Nephron progenitor cell (in vitro differentiated cells): ENCODE measurements at regions not wholly inside any gene's neighbourhood (a gene's known extent, or its start where the extent isn't known, plus 50 kb on each side); places are given as distances from the start of the nearest gene placed in this dataset.

ENCODE experiments used
- DNase-seq: peaks from one replicate; pipeline ENCODE4 v3.0.0; 2021
- H3K27ac Mint-ChIP-seq: 2 replicates; pipeline ENCODE4 v1.8.0; 2021; ENCODE audit warnings: mild to moderate bottlenecking, moderate library complexity, mixed read lengths
- H3K27me3 Mint-ChIP-seq: 2 replicates; pipeline ENCODE4 v1.8.0; 2021; ENCODE audit warnings: mild to moderate bottlenecking, low read depth, mixed read lengths; ENCODE audit not compliant: poor library complexity
- H3K36me3 Mint-ChIP-seq: 2 replicates; pipeline ENCODE4 v1.8.0; 2021; ENCODE audit warnings: low read depth, mixed read lengths
- H3K4me1 Mint-ChIP-seq: 2 replicates; pipeline ENCODE4 v1.8.0; 2021; ENCODE audit warnings: mixed read lengths
- H3K4me3 Mint-ChIP-seq: 2 replicates; pipeline ENCODE4 v1.8.0; 2021; ENCODE audit warnings: mild to moderate bottlenecking, moderate library complexity, mixed read lengths
- H3K9me3 Mint-ChIP-seq: 2 replicates; pipeline ENCODE4 v1.8.0; 2021; ENCODE audit warnings: mild to moderate bottlenecking, moderate library complexity, mixed read lengths
- CTCF ChIP-seq: fragments of 200-600 bp; sonication (generic); IDR thresholded peaks from 2 replicates; pipeline ENCODE4 v1.5.0; 2021; ENCODE audit warnings: antibody characterized with exemption

DNA sequence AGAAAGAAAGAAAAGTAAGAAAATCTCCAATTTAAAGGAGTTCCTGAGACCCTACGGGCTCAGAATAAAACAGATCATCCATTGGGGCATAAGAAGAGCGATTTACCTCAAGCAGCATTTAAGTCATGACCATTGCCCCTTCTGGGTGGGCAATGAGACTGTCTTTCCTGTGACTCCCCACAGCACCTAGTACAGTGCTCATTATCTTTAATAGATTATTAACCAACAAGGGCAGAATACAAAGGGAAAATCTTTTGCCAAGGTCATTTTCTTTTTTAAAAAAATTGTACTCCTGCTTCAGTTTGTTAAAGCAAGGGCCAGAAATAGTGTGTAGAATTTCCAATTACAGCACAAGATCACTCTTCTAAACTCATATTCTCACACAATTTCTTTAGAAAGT, 443.3 kb upstream of the AGTR1 start:
- DNase-seq: no peak
- H3K4me3 Mint-ChIP-seq: no peak overlapping the region
- H3K4me1 Mint-ChIP-seq: no peaks in the 10 kb centered on the region
- peaks cover 17% of the 10 kb centered on the region for H3K9me3 Mint-ChIP-seq
- peaks cover 5% of the 10 kb centered on the region for H3K36me3 Mint-ChIP-seq
- H3K27me3 Mint-ChIP-seq: no peaks in the 10 kb centered on the region
- TF ChIP-seq CTCF: no peak
- H3K27ac Mint-ChIP-seq: no peak overlapping the region

GRCh38 chr3:148255981-148256969, 441.4 kb upstream of the AGTR1 start:
- no peak overlapping the region for H3K27ac Mint-ChIP-seq
- peaks cover under 1% of the 10 kb centered on the region for H3K27me3 Mint-ChIP-seq
- no peak for TF ChIP-seq CTCF
- no peak for DNase-seq
- peaks cover 5% of the 10 kb centered on the region for H3K36me3 Mint-ChIP-seq
- no peaks in the 10 kb centered on the region for H3K4me1 Mint-ChIP-seq
- H3K4me3 Mint-ChIP-seq: no peak overlapping the region
- H3K9me3 Mint-ChIP-seq: peaks cover 21% of the 10 kb centered on the region

DNA sequence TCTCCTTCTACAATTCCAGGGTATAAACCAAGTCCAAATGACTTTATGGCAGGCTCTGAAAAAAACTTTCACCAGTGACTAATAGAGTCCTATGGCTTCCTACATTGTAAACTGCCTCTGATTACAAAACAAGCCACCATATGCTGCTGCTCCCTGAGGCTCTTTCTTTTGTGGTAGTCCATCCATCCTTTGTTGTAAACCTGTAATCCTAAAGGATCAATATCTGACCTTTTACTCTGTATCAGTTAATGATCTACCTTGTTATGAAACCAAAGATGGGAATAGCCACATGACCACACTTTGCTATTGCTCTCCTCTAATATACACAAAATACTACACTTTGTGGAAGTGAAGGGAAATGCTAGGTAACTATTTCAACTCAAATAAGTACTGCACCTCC, 434.7 kb upstream of the AGTR1 start:
- no peak for DNase-seq
- TF ChIP-seq CTCF: no peak
- Mint-ChIP-seq H3K9me3 (peaks cover 15% of the 10 kb centered on the region), H3K36me3 (no peaks in the 10 kb centered on the region), H3K4me1 (no peaks in the 10 kb centered on the region), H3K27me3 (peaks cover 3% of the 10 kb centered on the region), H3K27ac (no peak overlapping the region), H3K4me3 (no peak overlapping the region)

- Mint-ChIP-seq H3K4me3 (no peak overlapping the region), H3K36me3 (no peaks in the 10 kb centered on the region), H3K27ac (no peak overlapping the region), H3K27me3 (peaks cover 3% of the 10 kb centered on the region), H3K4me1 (no peaks in the 10 kb centered on the region), H3K9me3 (peaks cover 5% of the 10 kb centered on the region)
- TF ChIP-seq CTCF: no peak
- no peak for DNase-seq
Measured at GRCh38 chr3:148265841-148266240, 431.9 kb upstream of the AGTR1 start.

- peaks cover 1% of the 10 kb centered on the region for H3K27me3 Mint-ChIP-seq
- H3K4me1 Mint-ChIP-seq: no peaks in the 10 kb centered on the region
- peaks cover under 1% of the 10 kb centered on the region for H3K9me3 Mint-ChIP-seq
- H3K27ac Mint-ChIP-seq: no peak overlapping the region
- H3K36me3 Mint-ChIP-seq: no peaks in the 10 kb centered on the region
- no peak for TF ChIP-seq CTCF
- no peak overlapping the region for H3K4me3 Mint-ChIP-seq
- no peak for DNase-seq
Measured at GRCh38 chr3:148266341-148266740, 431.4 kb upstream of the AGTR1 start.

DNA sequence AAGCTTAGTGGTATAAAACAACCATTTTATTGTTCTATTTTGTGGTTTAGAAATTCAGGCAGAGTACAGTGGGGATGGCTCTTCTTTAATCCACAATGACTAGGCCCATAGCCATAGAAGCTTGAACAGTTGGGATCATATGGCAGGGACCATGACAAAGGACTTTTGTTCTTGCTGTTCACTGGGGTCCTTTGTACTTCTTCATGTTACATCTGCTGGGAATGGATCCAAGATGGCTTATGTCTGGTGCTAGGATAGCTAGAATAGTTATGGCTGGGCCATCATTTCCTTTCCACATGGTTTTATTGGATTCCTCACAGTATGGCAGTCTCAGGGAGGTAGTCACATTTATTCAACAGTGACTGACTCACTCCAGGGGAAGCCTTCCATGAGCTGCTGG, 427.9 kb upstream of the AGTR1 start:
- Mint-ChIP-seq H3K4me1 (no peaks in the 10 kb centered on the region), H3K4me3 (no peak overlapping the region), H3K36me3 (no peaks in the 10 kb centered on the region), H3K27ac (no peak overlapping the region), H3K9me3 (no peaks in the 10 kb centered on the region), H3K27me3 (no peaks in the 10 kb centered on the region)
- no peak for TF ChIP-seq CTCF
- no peak for DNase-seq
